CD4-positive, alpha-beta T cell treated with Interferon gamma for 1 hour (primary cell): ENCODE measurements at regions not wholly inside any gene's neighbourhood (a gene's known extent, or its start where the extent isn't known, plus 50 kb on each side); places are given as distances from the start of the nearest gene placed in this dataset.

Experiments used
- DNase-seq: peaks from one replicate; pipeline ENCODE4 v3.0.0-alpha.2; 2020

- no peak for DNase-seq
Measured at GRCh38 chr9:124180557-124180956, 77.2 kb upstream of the NEK6 start.

- DNase-seq = no peak
Measured at GRCh38 chr9:124182741-124183140, 75.0 kb upstream of the NEK6 start.

- DNase-seq = no peak
Measured at GRCh38 chr9:124183772-124184171, 74.0 kb upstream of the NEK6 start.

GRCh38 chr9:124185413-124185812, 72.3 kb upstream of the NEK6 start:
- DNase-seq = no peak

- DNase-seq = no peak
Measured at GRCh38 chr9:124187311-124187710, 70.4 kb upstream of the NEK6 start.

- no peak for DNase-seq
Measured at GRCh38 chr9:124188331-124189110, 69.2 kb upstream of the NEK6 start.

GRCh38 chr9:124190761-124191160, 67.0 kb upstream of the NEK6 start:
- DNase-seq = no peak

- no peak for DNase-seq
Measured at GRCh38 chr9:124191691-124192395, 65.9 kb upstream of the NEK6 start.

GRCh38 chr9:124196814-124197176, 61.0 kb upstream of the NEK6 start:
- DNase-seq = no peak

GRCh38 chr9:124197177-124198095, 60.3 kb upstream of the NEK6 start:
- DNase-seq = peak; percentile 37

- no peak for DNase-seq
Measured at GRCh38 chr9:124198331-124198730, 59.4 kb upstream of the NEK6 start.

GRCh38 chr9:124198948-124199347, 58.8 kb upstream of the NEK6 start:
- no peak for DNase-seq

GRCh38 chr9:124199474-124199873, 58.3 kb upstream of the NEK6 start:
- no peak for DNase-seq

- DNase-seq = peak; percentile 85
Measured at GRCh38 chr9:124202447-124202971, 55.2 kb upstream of the NEK6 start.

- no peak for DNase-seq
Measured at GRCh38 chr9:124205686-124206352, 51.9 kb upstream of the NEK6 start.

GRCh38 chr9:124206391-124206790, 51.4 kb upstream of the NEK6 start:
- peak; percentile 27 for DNase-seq
